ENCODE measurements at regions not wholly inside any gene's neighbourhood (a gene's known extent, or its start where the extent isn't known, plus 50 kb on each side); places are given as distances from the start of the nearest gene placed in this dataset.

DNA sequence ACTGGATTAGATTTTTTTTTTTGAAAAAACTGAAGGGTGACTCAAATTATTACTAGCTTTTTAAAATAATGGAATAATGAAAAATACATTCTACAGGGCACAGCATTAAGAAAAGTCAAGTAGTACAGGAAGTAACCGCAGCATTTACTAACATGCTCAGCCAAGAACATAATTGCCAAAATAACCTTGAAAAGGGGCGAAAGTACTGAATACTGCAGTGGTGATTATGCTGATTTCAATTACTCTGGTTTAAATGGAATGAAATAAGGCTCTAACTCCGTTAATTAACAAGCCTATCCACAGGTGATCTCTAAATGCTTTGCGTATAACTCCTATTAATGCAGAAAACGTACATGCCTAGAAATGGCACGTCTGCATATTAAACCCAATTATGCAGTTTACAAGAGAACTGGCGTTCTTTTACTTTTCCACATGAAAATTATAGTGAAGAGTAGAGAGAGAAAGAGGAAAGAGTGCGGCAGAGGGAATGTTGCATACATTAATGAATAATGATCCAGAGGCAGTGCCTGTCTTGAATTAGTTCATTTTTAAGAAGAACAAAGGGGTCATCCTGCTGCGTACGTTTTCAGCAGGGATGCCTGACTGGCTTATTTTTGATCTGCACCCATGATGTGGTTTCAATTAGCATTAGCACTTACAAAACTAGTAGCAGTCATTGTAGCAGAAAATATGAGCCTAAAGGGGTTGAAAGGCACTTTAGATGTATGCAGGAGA, 612.4 kb downstream of the NYAP2 start:
- no peak overlapping the region for H2BK20ac ChIP-seq (ENCODE audit: low read depth, low read length, poor library complexity, severe bottlenecking)
- no peak overlapping the region for H3K4me2 ChIP-seq (ENCODE audit: insufficient read depth, insufficient read length, low read length)
- no peaks in the 10 kb centered on the region for H3K79me1 ChIP-seq (ENCODE audit: insufficient read depth, low read depth, low read length, poor library complexity, severe bottlenecking)
- no peak for DNase-seq
- Mint-ChIP-seq H3K27me3 (ENCODE audit: low read depth) (no peaks in the 10 kb centered on the region), H3K27ac (no peak overlapping the region), H3K4me1 (peaks cover 4 to 8% of the 10 kb centered on the region in 2 experiments), H3K4me3 (no peak overlapping the region), H3K9me3 (no peaks in the 10 kb centered on the region; a peak in 1 of 5 replicates), H3K36me3 (ENCODE audit: insufficient read depth in 1 of 3, low read depth in 3 of 3) (no peaks in the 10 kb centered on the region)
- no CpG with 5 or more reads among the region's 10 CpGs for WGBS (ENCODE audit: extremely low coverage, insufficient read length, low lambda C conversion rate)
- no peak overlapping the region for H2BK5ac ChIP-seq (ENCODE audit: insufficient read length, low read length)
- no peak overlapping the region for H2BK15ac ChIP-seq (ENCODE audit: low read depth, low read length)
- no peak overlapping the region for H3K18ac ChIP-seq (ENCODE audit: insufficient read length, low read depth, low read length)
- no peak overlapping the region for H4K5ac ChIP-seq (ENCODE audit: insufficient read length, low read depth, low read length)
- no peaks in the 10 kb centered on the region for H3K4me1 ChIP-seq (ENCODE audit: insufficient read depth, low read length)
- H2BK12ac ChIP-seq (ENCODE audit: insufficient read length, low read depth, low read length) = no peak overlapping the region
- H3K56ac ChIP-seq (ENCODE audit: insufficient read length, low read depth, low read length) = no peak overlapping the region
- H3K9me3 ChIP-seq (ENCODE audit: control insufficient read depth, low read depth, low read length) = no peaks in the 10 kb centered on the region
- H4K8ac ChIP-seq (replicated peaks; ENCODE audit: insufficient read length, low read depth, low read length) = no peak overlapping the region
- H2AFZ ChIP-seq (ENCODE audit: low read length) = no peak overlapping the region
- H4K91ac ChIP-seq (ENCODE audit: insufficient read length, low read depth, low read length) = no peak overlapping the region
- H2AK5ac ChIP-seq (ENCODE audit: insufficient read length, low read length) = no peak overlapping the region
- no peak overlapping the region for H3K23ac ChIP-seq (ENCODE audit: insufficient read length, low read depth, low read length)
- H3K23me2 ChIP-seq (ENCODE audit: insufficient read length, low read depth, low read length, poor library complexity, severe bottlenecking) = no peaks in the 10 kb centered on the region
- no peak overlapping the region for H3K4ac ChIP-seq (ENCODE audit: low read depth, low read length)
- no peaks in the 10 kb centered on the region for H3K79me2 ChIP-seq (ENCODE audit: insufficient read depth, low read length)
- no peak overlapping the region for H3K27ac ChIP-seq (ENCODE audit: insufficient read length, low read depth, low read length)
- H2BK120ac ChIP-seq (ENCODE audit: low read depth, low read length, poor library complexity, severe bottlenecking) = no peak overlapping the region
- TF ChIP-seq, protein P1, sequence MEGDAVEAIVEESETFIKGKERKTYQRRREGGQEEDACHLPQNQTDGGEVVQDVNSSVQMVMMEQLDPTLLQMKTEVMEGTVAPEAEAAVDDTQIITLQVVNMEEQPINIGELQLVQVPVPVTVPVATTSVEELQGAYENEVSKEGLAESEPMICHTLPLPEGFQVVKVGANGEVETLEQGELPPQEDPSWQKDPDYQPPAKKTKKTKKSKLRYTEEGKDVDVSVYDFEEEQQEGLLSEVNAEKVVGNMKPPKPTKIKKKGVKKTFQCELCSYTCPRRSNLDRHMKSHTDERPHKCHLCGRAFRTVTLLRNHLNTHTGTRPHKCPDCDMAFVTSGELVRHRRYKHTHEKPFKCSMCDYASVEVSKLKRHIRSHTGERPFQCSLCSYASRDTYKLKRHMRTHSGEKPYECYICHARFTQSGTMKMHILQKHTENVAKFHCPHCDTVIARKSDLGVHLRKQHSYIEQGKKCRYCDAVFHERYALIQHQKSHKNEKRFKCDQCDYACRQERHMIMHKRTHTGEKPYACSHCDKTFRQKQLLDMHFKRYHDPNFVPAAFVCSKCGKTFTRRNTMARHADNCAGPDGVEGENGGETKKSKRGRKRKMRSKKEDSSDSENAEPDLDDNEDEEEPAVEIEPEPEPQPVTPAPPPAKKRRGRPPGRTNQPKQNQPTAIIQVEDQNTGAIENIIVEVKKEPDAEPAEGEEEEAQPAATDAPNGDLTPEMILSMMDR (conservative IDR thresholded peaks at IDR 0.05) = no peak
- no peak overlapping the region for H3T11ph ChIP-seq (ENCODE audit: low read length)
- no peaks in the 10 kb centered on the region for H3K27me3 ChIP-seq (ENCODE audit: insufficient read depth, low read length)
- H3K14ac ChIP-seq (ENCODE audit: insufficient read depth, low read length) = no peak overlapping the region
- H3K9ac ChIP-seq (ENCODE audit: extremely low read depth, insufficient read length, low read length) = no peak overlapping the region
- no peaks in the 10 kb centered on the region for H4K20me1 ChIP-seq (ENCODE audit: control insufficient read depth, insufficient read depth, insufficient read length)

Measured in H9 (cell line).